Cardiac septum (tissue), 1 donor: ENCODE measurements at regions not wholly inside any gene's neighbourhood (a gene's known extent, or its start where the extent isn't known, plus 50 kb on each side); places are given as distances from the start of the nearest gene placed in this dataset.

Experiments
- DNase-seq: peaks from one replicate; pipeline ENCODE4 v3.0.0-alpha.2; 2020; ENCODE audit warnings: low spot score
- intact Hi-C: fragments of 100-400 bp; cut with DNase I; formaldehyde crosslinking; loops from one replicate; pipeline ENCODE4 v1.14.0; 2022
- donor health status: DM: no; HTN: no; CAD: no.

GRCh38 chr9:4921449-4921848 lies 63.6 kb upstream of the JAK2 start:
- intact Hi-C loops = no loop called here
- no peak for DNase-seq

GRCh38 chr9:4922101-4922500 lies 63.0 kb upstream of the JAK2 start:
- DNase-seq = no peak
- intact Hi-C loops = no loop called here

- intact Hi-C loops = no loop called here
- DNase-seq = no peak
These were observed 62.3 kb upstream of the JAK2 start for GRCh38 chr9:4922730-4923129.

- intact Hi-C loops = no loop called here
- no peak for DNase-seq
These were observed 61.9 kb upstream of the JAK2 start for GRCh38 chr9:4923141-4923540.

GRCh38 chr9:4923580-4924544 lies 61.2 kb upstream of the JAK2 start:
- no peak for DNase-seq
- intact Hi-C loops = no loop called here

GRCh38 chr9:4926239-4926638 lies 58.8 kb upstream of the JAK2 start:
- intact Hi-C loops = no loop called here
- no peak for DNase-seq

GRCh38 chr9:4927043-4927471 lies 58.0 kb upstream of the JAK2 start:
- intact Hi-C loops = no loop called here
- no peak for DNase-seq

- DNase-seq = no peak
- intact Hi-C loops = no loop called here
These were observed 57.4 kb upstream of the JAK2 start for GRCh38 chr9:4927701-4928100.

- intact Hi-C loops = loop anchor here (2.0 kb wide), 1 partner anchor 25 kb away; no protein-coding TSS in a partner anchor
- DNase-seq = no peak
These were observed 55.2 kb upstream of the JAK2 start for GRCh38 chr9:4929917-4930316.

GRCh38 chr9:4932681-4933080 lies 52.4 kb upstream of the JAK2 start:
- intact Hi-C loops = no loop called here
- DNase-seq = no peak

GRCh38 chr9:4933177-4933576 lies 51.9 kb upstream of the JAK2 start:
- intact Hi-C loops = no loop called here
- no peak for DNase-seq

- no peak for DNase-seq
- intact Hi-C loops = no loop called here
These were observed 51.2 kb upstream of the JAK2 start for GRCh38 chr9:4933861-4934260.

- intact Hi-C loops = loop anchor here (5.0 kb wide), 1 partner anchor 47 kb away; no protein-coding TSS in a partner anchor
- no peak for DNase-seq
These were observed 49.9 kb upstream of the JAK2 start for GRCh38 chr9:4935001-4935672.
